PC-9 (cell line): ENCODE measurements at regions not wholly inside any gene's neighbourhood (a gene's known extent, or its start where the extent isn't known, plus 50 kb on each side); places are given as distances from the start of the nearest gene placed in this dataset.

Experiments used
- CTCF ChIP-seq: fragments of 200-600 bp; sonication (generic); conservative IDR thresholded peaks from 2 replicates; pipeline ENCODE4 v1.6.1; 2017; ENCODE audit warnings: mixed run types, antibody characterized with exemption, mild to moderate bottlenecking, moderate library complexity
- EZH2 ChIP-seq: fragments of 200-600 bp; sonication (generic); IDR thresholded peaks from 2 replicates; pipeline ENCODE4 v1.8.0; 2017; ENCODE audit warnings: antibody characterized with exemption, low read depth

GRCh38 chr6:145278163-145278807 lies 457.0 kb downstream of the EPM2A start:
- no peak for TF ChIP-seq CTCF
- TF ChIP-seq EZH2: no peak
